GM12874 (cell line): ENCODE measurements at regions not wholly inside any gene's neighbourhood (a gene's known extent, or its start where the extent isn't known, plus 50 kb on each side); places are given as distances from the start of the nearest gene placed in this dataset.

Experiments used
- CTCF ChIP-seq: IDR thresholded peaks from 2 replicates; pipeline ENCODE4 v1.5.1; 2011; ENCODE audit warnings: low read depth, mild to moderate bottlenecking, control low read depth, low read length, moderate library complexity; ENCODE audit not compliant: insufficient read depth

- TF ChIP-seq CTCF: no peak
These were observed 64.5 kb upstream of the KCNK1 start for GRCh38 chr1:233549404-233549803.

GRCh38 chr1:233549917-233550316, 64.0 kb upstream of the KCNK1 start:
- TF ChIP-seq CTCF: no peak

- no peak for TF ChIP-seq CTCF
These were observed 59.9 kb upstream of the KCNK1 start for GRCh38 chr1:233554037-233554436.

- no peak for TF ChIP-seq CTCF
These were observed 52.0 kb upstream of the KCNK1 start for GRCh38 chr1:233561708-233562426.
